GM12875 (cell line): ENCODE measurements at regions not wholly inside any gene's neighbourhood (a gene's known extent, or its start where the extent isn't known, plus 50 kb on each side); places are given as distances from the start of the nearest gene placed in this dataset.

Experiments used
- H3K4me3 ChIP-seq: one replicate; pipeline ENCODE4 v1.5.1; 2011; ENCODE audit warnings: low read depth, low read length, control low read depth
- TF ChIP-seq, protein P1 (sequence below): IDR thresholded peaks from 2 replicates; pipeline ENCODE4 v1.5.1; 2011; ENCODE audit warnings: low read depth, mild to moderate bottlenecking, control low read depth, inconsistent platforms, low read length, moderate library complexity, borderline replicate concordance; ENCODE audit not compliant: insufficient read depth

DNA sequence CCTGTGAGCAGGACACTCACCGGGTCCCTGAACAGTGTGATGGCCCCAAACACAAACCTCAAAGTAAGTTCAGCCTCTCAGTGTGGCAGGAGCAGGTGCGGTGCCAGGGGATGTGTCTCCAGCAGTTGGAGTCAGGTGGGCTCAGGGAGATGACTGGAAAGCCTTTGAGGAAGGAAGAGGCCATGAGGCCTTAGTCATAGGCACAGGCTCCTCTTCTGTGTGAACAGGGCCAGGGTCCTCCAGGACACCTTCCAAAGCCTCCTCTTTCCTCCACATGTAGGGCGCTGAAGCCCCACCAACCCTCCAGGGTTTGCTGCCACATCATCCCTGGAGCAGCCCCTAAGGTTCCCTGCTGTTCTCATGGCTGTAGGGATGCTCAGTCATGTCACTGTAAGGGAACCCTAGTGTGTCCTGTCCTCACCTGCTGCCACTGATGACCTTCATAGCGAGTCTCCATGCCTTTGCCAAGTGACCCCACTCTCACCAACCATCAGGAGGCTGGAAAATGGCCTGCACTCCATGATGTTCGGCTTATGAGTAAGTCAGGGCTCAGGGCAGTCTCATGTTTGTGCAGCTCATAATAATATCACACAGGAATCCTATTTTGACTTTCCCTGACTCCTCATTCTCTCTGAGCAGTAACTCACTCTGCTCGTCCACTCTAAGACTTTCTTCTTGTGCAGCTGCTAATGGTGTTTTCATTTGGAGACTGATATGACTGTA is 1152.9 kb downstream of the RPIA start:
- H3K4me3 ChIP-seq = no peak overlapping the region
- TF ChIP-seq, protein P1, sequence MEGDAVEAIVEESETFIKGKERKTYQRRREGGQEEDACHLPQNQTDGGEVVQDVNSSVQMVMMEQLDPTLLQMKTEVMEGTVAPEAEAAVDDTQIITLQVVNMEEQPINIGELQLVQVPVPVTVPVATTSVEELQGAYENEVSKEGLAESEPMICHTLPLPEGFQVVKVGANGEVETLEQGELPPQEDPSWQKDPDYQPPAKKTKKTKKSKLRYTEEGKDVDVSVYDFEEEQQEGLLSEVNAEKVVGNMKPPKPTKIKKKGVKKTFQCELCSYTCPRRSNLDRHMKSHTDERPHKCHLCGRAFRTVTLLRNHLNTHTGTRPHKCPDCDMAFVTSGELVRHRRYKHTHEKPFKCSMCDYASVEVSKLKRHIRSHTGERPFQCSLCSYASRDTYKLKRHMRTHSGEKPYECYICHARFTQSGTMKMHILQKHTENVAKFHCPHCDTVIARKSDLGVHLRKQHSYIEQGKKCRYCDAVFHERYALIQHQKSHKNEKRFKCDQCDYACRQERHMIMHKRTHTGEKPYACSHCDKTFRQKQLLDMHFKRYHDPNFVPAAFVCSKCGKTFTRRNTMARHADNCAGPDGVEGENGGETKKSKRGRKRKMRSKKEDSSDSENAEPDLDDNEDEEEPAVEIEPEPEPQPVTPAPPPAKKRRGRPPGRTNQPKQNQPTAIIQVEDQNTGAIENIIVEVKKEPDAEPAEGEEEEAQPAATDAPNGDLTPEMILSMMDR = no peak

- TF ChIP-seq, protein P1 = no peak
- no peak overlapping the region for H3K4me3 ChIP-seq
Measured at GRCh38 chr2:89845532-89845931, 1154.1 kb downstream of the RPIA start.

DNA sequence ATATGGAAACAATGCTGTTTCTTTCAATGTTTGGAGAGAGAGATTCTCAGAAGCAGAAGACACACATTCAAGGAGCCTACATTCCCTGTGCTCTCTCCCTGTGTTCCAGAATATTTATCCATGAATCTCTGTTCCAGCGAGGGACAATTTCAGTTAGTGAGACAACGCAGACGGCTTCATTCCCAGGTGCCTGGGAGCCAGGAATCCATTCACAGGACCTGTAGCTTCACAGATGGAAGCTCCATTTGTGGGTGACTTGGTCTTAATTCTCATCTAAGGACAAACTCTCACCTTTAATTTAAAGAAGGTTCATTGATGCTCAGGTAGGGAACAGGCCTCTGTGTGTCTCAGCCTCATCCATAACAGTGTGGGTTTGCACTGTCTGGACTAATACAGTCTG is 1156.6 kb downstream of the RPIA start:
- TF ChIP-seq, protein P1 = no peak
- no peak overlapping the region for H3K4me3 ChIP-seq

DNA sequence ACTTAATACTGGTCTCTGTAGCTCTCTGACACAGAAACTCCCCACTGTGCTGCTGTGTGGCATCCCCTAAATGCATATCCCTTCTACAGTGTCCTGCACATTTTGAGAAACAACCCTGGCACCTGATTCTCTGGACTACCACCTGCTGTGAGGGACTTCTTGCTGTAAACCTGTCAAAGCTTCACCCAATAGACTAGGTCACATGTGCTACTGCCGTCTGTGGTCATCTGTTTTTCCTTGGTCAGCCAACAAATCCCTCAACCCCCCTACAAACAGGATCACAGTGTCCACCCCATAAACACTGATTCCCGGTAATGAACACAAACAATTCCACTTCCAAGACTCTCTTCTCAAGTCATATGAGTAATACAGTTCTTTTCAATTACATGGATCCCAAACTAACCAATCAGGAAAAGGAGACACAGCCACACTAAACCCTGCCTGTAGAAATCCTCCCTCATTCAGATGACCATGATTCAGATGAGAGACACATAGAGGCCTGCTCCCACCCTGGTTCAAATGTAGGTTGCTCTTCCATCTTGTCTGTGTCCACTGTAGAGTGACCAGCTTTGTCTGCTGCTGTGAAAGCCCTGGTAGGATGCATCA is 1157.4 kb downstream of the RPIA start:
- TF ChIP-seq, protein P1 = no peak
- no peak overlapping the region for H3K4me3 ChIP-seq

DNA sequence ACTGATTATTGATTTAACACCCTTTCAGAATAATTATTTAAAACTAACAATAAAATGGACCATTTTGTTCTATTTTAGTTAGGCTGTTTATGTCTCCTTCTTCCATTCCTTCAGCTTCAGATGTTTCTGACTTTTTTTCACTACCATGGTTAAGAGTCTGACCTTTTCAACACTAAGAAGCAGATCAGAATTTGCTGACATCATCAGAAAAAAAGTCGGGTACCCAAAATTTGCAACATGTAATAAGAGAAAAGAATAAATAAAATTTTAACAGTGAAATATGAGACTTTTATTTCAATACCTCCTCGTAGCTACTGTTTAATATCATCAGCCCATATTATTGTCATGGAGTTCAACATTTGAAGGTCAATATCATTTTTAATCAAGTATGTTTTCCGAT is 1158.3 kb downstream of the RPIA start:
- no peak overlapping the region for H3K4me3 ChIP-seq
- TF ChIP-seq, protein P1 = no peak

- TF ChIP-seq, protein P1 = no peak
- no peak overlapping the region for H3K4me3 ChIP-seq
Measured at GRCh38 chr2:89850481-89850880, 1159.0 kb downstream of the RPIA start.
